Kidney (tissue), 13 donors: ENCODE measurements at regions not wholly inside any gene's neighbourhood (a gene's known extent, or its start where the extent isn't known, plus 50 kb on each side); places are given as distances from the start of the nearest gene placed in this dataset.
A peak's percentile ranks its signal among the peaks of the same experiment; 100 is the strongest.

Experiments
- DNase-seq, 5 donors: peaks; one replicate each; pipeline ENCODE4 v3.0.0-alpha.2; 2013 to 2020
- FAIRE-seq: peaks from 2 replicates; lab custom pipeline; 2012; peaks lifted over from hg19 to GRCh38; lab: Jason Lieb, UNC
- H3K27ac ChIP-seq, 2 donors: one replicate each; pipeline ENCODE4 v1.7.0; 2013; ENCODE audit warnings: low read depth in 2 of 2, low read length in 2 of 2, inconsistent platforms in 1 of 2
- H3K27me3 ChIP-seq: one replicate; pipeline ENCODE4 v1.7.1; 2013; ENCODE audit warnings: low read length, inconsistent platforms; ENCODE audit not compliant: control insufficient read depth, insufficient read depth
- H3K36me3 ChIP-seq, 3 donors: one replicate each; pipeline versions ENCODE4 v1.7.0 to v1.7.1; 2013; ENCODE audit warnings: low read length in 3 of 3, control low read depth in 1 of 3, inconsistent platforms in 1 of 3; ENCODE audit not compliant: insufficient read depth in 3 of 3, control insufficient read depth in 2 of 3
- H3K4me1 ChIP-seq, 3 donors: one replicate each; pipeline versions ENCODE4 v1.7.0 to v1.7.1; 2013; ENCODE audit warnings: low read length in 3 of 3, inconsistent platforms in 1 of 3, low read depth in 1 of 3; ENCODE audit not compliant: control insufficient read depth in 2 of 3, insufficient read depth in 2 of 3
- H3K4me3 ChIP-seq, 3 donors: one replicate each; pipeline versions ENCODE4 v1.7.0 to v1.8.1; 2013; ENCODE audit warnings: low read length in 3 of 3, control low read depth in 1 of 3, inconsistent platforms in 1 of 3
- H3K9ac ChIP-seq, 3 donors: one replicate each; pipeline versions ENCODE4 v1.7.0 to v1.7.1; 2013; ENCODE audit warnings: low read length in 3 of 3, control low read depth in 1 of 3, inconsistent platforms in 1 of 3
- H3K9me3 ChIP-seq, 3 donors: one replicate each; pipeline versions ENCODE4 v1.7.0 to v1.7.1; 2013; ENCODE audit warnings: low read length in 3 of 3, control low read depth in 1 of 3, inconsistent platforms in 1 of 3; ENCODE audit not compliant: control insufficient read depth in 2 of 3, insufficient read depth in 1 of 3
- CTCF ChIP-seq: IDR thresholded peaks from 3 replicates; pipeline ENCODE4 v1.5.1; 2012; ENCODE audit warnings: mild to moderate bottlenecking, moderate library complexity, borderline replicate concordance; ENCODE audit not compliant: insufficient read depth; ENCODE audit errors: extremely low read depth
- intact Hi-C: fragments of 100-400 bp; cut with DNase I; formaldehyde crosslinking; loops from one replicate; pipeline ENCODE4 v1.11.1; 2022
- donor health status: control.
- donor health status: control.
- donor health status: control.
- donor health status: control.
- donor health status: control.
- donor health status: DM: yes; HTN: yes; CAD: no.
- donor health status: Normal renal cell carcinoma (clear cell type).

DNA sequence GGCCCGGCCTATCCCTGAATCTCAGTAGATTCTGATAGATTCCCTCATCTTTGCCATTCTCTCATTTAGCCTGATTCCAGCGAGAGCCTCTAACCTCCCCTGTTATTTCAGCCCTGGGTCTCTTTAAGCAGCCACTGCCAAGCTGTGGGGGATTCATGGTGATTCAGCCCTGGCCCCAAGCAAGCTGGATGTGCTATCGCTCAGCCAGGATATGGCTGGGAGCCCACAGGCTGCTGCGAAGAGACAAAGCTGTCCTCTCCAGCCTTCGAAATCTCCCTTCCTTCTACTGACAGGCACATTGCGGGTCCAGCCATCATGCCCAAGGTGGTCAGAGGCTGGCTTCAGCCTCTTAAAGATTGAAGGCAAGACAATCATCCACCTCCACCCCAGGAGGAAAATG, 394.1 kb downstream of the SOX9 start:
- no peak overlapping the region for H3K9ac ChIP-seq
- no peak for TF ChIP-seq CTCF
- H3K4me1 ChIP-seq = peaks cover 0 to 2% (median 0%) of the 10 kb centered on the region in 3 donors
- no peaks in the 10 kb centered on the region for H3K36me3 ChIP-seq
- H3K27ac ChIP-seq = no peak overlapping the region
- DNase-seq (peak in 2 of 5 donors; percentile 32 to 56), FAIRE-seq (no peak)
- intact Hi-C loops = no loop called here
- H3K27me3 ChIP-seq = no peaks in the 10 kb centered on the region
- H3K4me3 ChIP-seq = no peak overlapping the region
- H3K9me3 ChIP-seq = no peaks in the 10 kb centered on the region

DNA sequence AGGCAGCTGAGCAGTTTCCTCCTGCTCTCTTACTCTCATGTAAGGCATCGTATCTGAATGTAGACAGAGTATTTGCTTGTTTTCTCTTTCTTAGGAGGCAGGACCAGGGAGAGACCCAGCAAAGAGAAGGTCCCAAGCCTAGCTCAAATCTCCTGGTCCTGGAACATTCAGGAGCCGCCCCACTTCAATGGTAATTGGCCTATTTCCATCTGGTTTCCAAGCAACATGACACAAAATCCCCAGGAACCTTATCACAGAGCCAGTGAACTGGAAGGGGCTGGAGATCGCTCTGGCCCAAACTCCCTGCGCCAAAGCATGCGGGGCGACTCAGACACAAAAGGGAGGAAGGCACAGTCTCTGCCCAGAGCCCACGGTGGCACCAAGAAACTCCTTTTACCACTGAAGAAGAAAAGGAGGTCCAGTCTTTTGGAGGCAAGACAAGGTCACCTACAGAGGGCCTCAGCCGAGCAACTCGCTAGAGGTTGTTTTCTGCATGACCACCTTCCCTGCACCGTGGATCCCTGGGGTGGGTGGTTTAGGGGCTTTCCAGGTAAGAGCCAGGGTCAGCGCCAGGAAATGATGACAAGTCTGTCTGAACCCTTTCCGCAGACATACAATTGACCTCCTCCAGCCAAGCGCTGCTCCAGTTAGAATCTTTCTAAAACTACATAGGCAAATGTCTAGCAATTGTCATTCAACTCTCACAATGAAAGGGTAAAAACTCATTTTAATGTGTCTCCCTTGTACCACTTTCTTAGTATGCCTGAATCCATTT, 394.7 kb downstream of the SOX9 start:
- H3K9ac ChIP-seq = no peak overlapping the region
- no peak overlapping the region for H3K27ac ChIP-seq
- H3K4me3 ChIP-seq = no peak overlapping the region
- intact Hi-C loops = no loop called here
- H3K4me1 ChIP-seq = peaks cover 0 to 2% (median 0%) of the 10 kb centered on the region in 3 donors
- DNase-seq (peak in 3 of 5 donors; percentile 54 to 89 (median 79)), FAIRE-seq (no peak)
- H3K27me3 ChIP-seq = no peaks in the 10 kb centered on the region
- no peak for TF ChIP-seq CTCF
- no peaks in the 10 kb centered on the region for H3K9me3 ChIP-seq
- H3K36me3 ChIP-seq = no peaks in the 10 kb centered on the region

DNA sequence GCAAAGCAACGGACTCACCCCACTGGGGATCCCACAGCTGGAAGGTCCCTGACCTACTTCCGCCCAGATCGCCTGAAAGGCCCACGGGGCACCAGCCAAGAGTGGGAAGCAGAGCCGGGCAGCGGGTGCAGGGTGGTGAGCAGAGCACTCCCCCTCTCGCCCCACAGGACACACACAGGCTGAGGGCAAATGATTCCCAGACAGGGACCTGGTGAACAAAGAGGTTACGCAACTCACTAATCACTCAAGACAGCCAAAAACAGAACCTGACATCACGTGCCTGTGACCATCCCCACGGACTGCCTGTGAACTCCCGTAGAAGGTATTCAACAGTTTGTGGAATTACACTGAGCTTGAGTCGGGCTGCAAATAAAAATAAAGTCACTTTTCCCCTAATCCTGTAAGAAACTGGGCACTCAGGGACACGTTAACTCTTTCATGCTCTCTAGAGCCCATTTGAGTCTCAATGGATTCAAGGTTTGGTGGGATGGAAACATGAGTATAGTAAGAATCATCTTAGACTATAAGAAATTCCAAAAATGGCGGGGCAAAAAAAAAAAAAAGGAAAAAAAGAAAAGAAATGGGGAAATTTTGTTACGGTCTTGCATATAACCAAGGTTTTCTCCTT, 396.1 kb downstream of the SOX9 start:
- FAIRE-seq (no peak), DNase-seq (peak in 3 of 5 donors; percentile 24 to 51 (median 28))
- H3K4me3 ChIP-seq = no peak overlapping the region
- H3K9me3 ChIP-seq = no peaks in the 10 kb centered on the region
- H3K9ac ChIP-seq = no peak overlapping the region
- H3K4me1 ChIP-seq = peaks cover 0 to 2% (median 0%) of the 10 kb centered on the region in 3 donors
- intact Hi-C loops = no loop called here
- no peaks in the 10 kb centered on the region for H3K27me3 ChIP-seq
- no peak overlapping the region for H3K27ac ChIP-seq
- TF ChIP-seq CTCF = no peak
- no peaks in the 10 kb centered on the region for H3K36me3 ChIP-seq
